SU-DHL-6 (cell line): ENCODE measurements at regions not wholly inside any gene's neighbourhood (a gene's known extent, or its start where the extent isn't known, plus 50 kb on each side); places are given as distances from the start of the nearest gene placed in this dataset.

ENCODE experiments used
- CTCF ChIP-seq: fragments of 200-600 bp; sonication (generic); IDR thresholded peaks from one replicate; pipeline ENCODE4 v1.5.1; 2017; ENCODE audit warnings: antibody characterized with exemption, mild to moderate bottlenecking, low read length, moderate library complexity; ENCODE audit not compliant: insufficient read depth, poor library complexity, severe bottlenecking
- EZH2phosphoT487 ChIP-seq: fragments of 200-600 bp; sonication (generic), shearing (Covaris generic); conservative IDR thresholded peaks from 2 replicates; pipeline ENCODE4 v1.6.1; 2018; ENCODE audit warnings: mild to moderate bottlenecking, antibody characterized with exemption, low read length, moderate library complexity, mixed read lengths

GRCh38 chr15:37340438-37340837, 240.1 kb upstream of the MEIS2 start:
- TF ChIP-seq CTCF (no peak), EZH2phosphoT487 (no peak)
